ENCODE measurements at regions not wholly inside any gene's neighbourhood (a gene's known extent, or its start where the extent isn't known, plus 50 kb on each side); places are given as distances from the start of the nearest gene placed in this dataset.

DNA sequence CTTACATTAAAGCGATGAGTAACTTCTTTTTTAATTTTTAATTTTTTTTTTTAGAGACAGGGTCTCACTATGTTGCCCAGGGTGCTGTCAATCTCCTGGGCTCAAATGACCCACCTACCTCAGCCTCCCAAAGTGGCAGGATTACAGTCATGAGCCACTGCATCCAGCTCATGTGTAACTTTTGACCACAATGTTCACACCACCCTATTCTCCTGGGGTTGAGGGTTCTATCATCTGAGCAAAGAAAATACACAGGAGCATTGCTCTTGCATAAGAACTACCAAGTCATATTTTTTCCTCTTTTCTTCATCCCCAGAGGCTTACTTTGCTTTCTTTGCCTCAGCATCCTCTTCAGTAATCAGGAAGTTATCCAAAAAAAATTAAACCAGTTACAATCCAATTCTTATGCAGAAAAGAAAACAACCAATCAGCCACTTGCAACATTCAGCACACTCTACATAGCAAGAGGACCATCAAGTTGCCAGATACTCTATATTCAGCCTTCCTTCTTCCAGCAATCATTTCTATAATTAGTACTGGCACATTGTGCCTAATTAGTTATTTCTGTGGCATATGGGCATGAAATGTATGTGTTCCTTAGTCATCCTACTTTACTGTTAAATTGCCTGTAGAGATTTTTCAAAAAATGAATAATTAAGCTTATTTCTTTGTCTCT, 345.6 kb downstream of the AKAIN1 start:
- no peak for DNase-seq

DNA sequence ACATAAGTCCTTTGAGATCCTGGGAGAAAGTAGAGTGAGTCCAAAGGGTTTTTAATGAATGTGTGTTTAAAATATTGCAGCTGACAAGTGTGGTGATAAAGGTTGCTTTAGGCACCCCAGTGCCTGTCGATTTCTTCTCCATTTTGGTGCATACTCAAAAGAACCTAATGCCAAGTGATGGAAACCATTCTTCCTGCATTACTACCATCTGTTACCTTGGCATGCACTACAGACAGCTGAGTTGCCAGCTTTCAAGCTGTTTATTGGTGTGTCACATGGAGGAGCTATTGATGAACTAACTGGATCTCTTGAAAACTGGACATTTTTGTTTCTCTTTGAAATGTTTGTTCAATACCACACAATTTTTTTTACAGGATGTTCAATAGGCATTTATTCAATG, 350.0 kb downstream of the AKAIN1 start:
- no peak for DNase-seq

GRCh38 chr18:4844320-4844719, 352.7 kb downstream of the AKAIN1 start:
- no peak for DNase-seq

GRCh38 chr18:4843771-4844170, 353.3 kb downstream of the AKAIN1 start:
- no peak for DNase-seq

DNA sequence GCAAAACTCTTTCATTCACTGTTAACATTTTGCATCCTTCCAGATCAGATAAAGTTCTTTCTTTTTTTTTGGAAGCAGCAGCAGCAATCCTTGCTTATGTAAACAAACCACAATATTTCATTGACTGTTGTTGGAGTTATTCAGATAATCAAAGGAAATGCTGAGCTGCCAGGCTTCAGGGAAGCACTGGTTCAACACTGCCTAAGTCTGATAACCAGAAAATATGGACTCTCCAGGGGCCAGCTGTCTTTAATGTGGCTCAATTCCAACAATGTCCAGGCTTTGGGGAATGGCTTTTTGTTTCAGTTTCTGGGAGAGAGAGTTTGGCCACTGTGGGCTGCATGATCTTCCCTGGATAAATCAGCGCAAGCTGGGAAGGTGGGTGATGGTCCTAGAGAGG, 354.3 kb downstream of the AKAIN1 start:
- DNase-seq = no peak

DNA sequence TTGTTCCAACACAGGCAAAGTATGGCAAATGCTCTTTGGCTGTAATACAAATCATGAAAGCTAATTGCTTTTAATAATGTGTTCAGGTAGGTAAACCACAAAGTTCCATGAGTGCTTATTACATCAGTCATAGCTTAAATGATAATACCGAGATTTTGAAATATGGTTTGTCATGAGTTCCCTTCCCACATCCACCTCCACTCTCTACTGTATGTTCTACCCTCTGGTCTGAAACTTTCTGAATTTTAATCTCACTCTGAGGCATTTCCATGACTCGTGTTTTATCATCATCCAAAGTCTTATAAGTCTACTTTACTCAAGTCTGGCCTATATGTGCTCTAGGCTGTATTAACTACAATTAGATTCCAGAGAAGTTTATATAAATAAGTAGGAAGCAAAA, 354.8 kb downstream of the AKAIN1 start:
- DNase-seq = no peak

DNA sequence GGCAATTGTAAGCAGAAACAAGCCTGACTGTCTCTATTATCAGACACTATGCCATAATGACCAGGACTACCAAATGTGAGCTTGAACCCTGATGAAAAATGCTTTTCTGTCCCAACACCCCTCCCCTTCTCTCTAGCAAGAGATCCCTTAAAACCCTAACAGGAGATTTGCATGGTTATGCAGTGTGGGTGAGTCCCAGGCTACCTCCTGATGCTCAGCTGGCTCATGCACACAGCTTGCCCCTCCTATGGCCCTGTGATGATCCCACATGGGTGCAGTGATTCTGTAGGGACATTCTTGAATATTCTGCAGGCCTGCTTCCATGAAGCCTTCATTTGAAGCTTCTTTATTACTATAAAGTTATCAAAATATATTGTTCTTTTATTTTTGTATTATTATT, 357.4 kb downstream of the AKAIN1 start:
- DNase-seq = no peak

- no peak for DNase-seq
Measured at GRCh38 chr18:4836141-4836540, 360.9 kb downstream of the AKAIN1 start.

GRCh38 chr18:4831791-4832375, 365.2 kb downstream of the AKAIN1 start:
- no peak for DNase-seq

DNA sequence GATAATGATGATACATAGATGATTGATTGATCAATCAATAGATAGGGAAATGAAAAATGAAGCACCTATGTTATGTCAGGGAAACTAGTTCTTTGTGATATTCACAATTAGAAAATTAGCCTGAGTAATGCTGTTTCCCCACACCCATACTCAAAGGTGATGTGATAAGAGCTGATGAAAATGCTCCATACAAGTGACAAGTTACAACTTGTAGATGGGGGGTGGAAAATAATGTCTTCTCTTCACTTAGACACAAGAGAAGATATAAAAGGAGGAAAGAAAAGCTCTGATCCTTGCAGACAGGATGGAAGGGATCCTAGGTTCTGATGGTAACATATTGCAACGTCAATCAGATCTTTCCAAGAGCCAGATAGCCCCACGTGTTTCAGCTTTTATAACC, 365.9 kb downstream of the AKAIN1 start:
- no peak for DNase-seq

GRCh38 chr18:4823091-4823490, 368.0 kb upstream of the DLGAP1 start:
- DNase-seq = no peak

DNA sequence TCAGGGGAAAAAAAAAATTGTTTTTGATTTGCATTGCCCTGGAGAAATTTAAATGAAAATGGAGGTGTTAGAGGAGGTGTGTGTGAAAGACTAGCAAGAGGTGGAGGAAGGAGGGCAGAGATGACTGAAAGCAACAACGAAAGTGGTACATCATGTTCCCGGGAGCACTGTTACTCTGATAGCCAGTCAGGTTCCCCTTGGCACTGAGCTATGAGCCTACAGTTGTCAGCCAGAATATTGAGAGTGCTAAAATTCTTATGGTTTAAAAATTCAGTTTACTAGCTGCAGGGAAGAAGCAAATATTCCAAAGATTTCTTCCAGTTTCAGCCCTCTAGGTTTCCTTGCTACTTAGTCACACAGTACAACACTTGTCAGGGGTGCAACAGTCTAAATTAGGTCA, 366.7 kb upstream of the DLGAP1 start:
- DNase-seq = no peak

- DNase-seq = no peak
Measured at GRCh38 chr18:4817665-4818064, 362.6 kb upstream of the DLGAP1 start.

GRCh38 chr18:4813708-4814107, 358.6 kb upstream of the DLGAP1 start:
- no peak for DNase-seq

DNA sequence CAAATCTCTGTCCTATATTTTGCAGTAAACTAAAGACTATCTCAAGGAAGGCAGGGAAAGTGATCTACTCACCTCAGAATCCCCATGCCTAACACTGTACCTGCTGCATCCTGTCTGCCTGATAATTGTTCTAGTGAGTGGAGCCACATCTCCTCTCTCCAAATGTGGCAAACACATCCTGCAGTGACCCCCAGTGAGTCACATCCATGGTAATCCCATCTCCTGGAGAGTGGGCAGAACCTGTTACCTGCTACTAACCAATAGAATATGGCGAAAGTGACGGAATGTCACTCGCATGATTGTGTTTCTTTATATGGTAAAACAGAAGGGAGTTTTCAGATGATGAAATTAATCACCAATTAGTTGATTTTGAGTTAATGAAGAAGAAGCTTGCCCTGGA, 353.8 kb upstream of the DLGAP1 start:
- no peak for DNase-seq

DNA sequence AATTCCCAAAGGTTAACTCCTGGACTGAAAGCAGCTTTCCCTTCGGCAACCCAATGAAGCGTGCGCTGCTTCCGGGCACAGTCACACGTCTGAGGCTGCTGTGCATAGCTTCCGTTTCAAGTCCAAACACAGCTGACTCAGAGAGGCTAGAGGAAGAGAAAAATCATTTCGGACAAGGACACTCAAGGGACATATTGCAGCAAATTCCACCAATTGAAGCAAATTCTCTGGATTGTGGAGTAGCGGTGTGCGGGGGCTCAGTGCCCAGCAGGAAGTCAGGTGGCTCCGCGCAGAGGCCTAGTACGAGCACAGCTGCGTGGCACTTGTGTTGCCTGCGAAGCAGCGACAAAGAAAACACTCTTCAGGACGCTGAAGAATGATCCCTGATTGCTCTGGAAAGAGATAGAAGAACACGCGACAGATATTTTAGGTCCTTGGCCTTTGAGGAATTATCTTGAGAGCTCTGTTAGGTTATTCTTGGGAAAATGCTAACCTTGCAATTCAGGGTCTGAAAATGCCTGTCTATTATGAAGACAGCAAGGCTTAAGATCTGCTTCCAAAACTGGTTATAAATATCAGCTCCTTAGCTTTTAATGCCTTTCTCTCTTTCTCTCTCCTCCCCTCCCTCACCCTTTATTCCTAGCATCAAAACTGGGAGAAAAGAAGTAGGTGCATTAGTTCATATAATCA, 352.6 kb upstream of the DLGAP1 start:
- DNase-seq = no peak

- DNase-seq = no peak
Measured at GRCh38 chr18:4806331-4806730, 351.2 kb upstream of the DLGAP1 start.

- DNase-seq = no peak
Measured at GRCh38 chr18:4802296-4802695, 347.2 kb upstream of the DLGAP1 start.

DNA sequence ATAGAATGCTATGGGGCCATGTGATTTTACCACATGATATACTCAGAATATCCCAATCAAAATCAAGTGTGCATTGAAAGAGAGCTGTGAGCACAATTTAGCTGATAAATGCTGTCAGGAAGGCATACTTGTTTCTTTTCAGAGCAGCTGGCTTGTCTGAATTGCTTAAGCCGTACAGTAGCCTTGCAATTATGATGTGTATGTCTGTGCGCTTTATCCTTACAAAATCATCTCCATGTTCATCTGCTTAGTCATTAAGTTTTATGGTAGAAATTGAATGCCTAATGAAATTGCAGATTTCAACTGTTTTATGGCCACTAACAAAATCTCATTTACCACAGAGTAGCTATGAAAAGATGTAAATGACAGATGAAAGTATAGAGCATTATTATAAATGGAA, 346.0 kb upstream of the DLGAP1 start:
- no peak for DNase-seq

- no peak for DNase-seq
Measured at GRCh38 chr18:4797002-4797685, 342.0 kb upstream of the DLGAP1 start.

DNA sequence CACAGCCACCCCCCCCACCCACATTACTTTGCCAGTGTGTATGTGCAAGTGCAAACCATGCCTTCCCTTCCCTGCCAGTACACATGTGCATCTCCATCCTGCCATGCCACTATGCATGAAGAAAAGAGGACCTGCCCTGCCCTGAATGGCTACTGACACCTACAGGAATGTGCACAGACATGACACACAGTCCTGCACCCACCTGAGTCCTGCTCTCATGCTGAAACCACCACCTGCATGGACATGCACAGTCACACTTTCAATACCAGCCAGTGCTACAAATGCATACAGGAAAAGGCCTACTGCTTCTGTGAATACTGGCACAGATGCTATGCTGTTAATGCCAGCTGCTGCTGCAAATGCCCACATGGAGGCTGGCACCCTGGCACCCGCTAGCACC, 334.4 kb upstream of the DLGAP1 start:
- DNase-seq = no peak

DNA sequence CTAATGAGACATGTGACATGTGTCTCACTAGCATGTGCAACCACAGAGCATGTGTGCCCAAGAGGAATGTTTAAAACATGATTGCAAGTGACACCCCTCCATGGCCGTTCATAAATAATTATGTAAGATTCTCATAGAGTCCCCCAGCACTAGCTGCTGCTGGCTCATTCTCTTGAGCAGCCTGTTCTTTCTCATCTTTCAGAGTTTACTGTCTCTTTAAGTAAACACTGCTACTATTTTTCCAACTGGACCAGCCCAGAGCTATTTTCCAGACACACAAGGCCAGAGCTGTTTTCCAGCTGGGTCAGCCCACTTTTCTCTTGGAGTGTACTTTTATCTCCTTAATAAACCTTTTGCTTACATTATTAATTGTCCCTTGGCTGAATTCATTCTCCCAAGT, 326.8 kb upstream of the DLGAP1 start:
- DNase-seq = no peak

- DNase-seq = no peak
Measured at GRCh38 chr18:4765401-4765800, 310.3 kb upstream of the DLGAP1 start.

- DNase-seq = no peak
Measured at GRCh38 chr18:4762330-4762729, 307.2 kb upstream of the DLGAP1 start.
